HCT116 (cell line): ENCODE measurements at regions not wholly inside any gene's neighbourhood (a gene's known extent, or its start where the extent isn't known, plus 50 kb on each side); places are given as distances from the start of the nearest gene placed in this dataset.

Experiments used
- ATAC-seq: fragments of 200-7000 bp; cut with Tn5 transposase; 2 replicates; pipeline ENCODE4 v1.9.1; 2020; ENCODE audit warnings: mild to moderate bottlenecking, moderate library complexity
- BruUV-seq: library from RNA; stranded (reverse); fragments of 400-500 nt; replicated peaks from 2 replicates; lab custom pipeline; 2021; lab: Mats Ljungman, UMichigan
- CTCF ChIA-PET: fragments of 300-600 bp; sonication (Branson Sonifier 250); formaldehyde crosslinking; loops from one replicate; lab custom pipeline; 2021; ENCODE audit warnings: antibody characterized with exemption; lab: Charles Lee
- POLR2A ChIA-PET: fragments of 300-600, 350-600 bp; sonication (Branson Sonifier 250); formaldehyde crosslinking; loops from one replicate; lab custom pipeline; 2021; ENCODE audit warnings: antibody characterized with exemption; lab: Charles Lee
- RAD21 ChIA-PET, 2 experiments: fragments of 300-600 bp; sonication (Branson Sonifier 250); formaldehyde crosslinking; loops; one replicate each; lab custom pipeline; 2023; ENCODE audit warnings: low total read pairs in 2 of 2; ENCODE audit not compliant: uncharacterized antibody in 2 of 2, unreplicated experiment in 2 of 2, low non-redundant PET in 1 of 2; lab: Charles Lee
- DNase-seq: peaks from one replicate; pipeline ENCODE4 v3.0.0-alpha.2; 2010; ENCODE audit warnings: low read depth, low spot score
- H2AFZ ChIP-seq: fragments of 200-600 bp; shearing (Covaris generic), sonication (generic); 2 replicates; pipeline ENCODE4 v1.6.1; 2017; ENCODE audit warnings: low read depth, mixed run types, mixed read lengths, antibody characterized with exemption, low read length; ENCODE audit not compliant: poor library complexity, severe bottlenecking
- H3K27ac ChIP-seq: 2 replicates; pipeline ENCODE4 v1.5.1; 2012; ENCODE audit warnings: low read depth, low read length
- H3K27me3 ChIP-seq: fragments of 200-600 bp; sonication (generic); 2 replicates; pipeline ENCODE4 v1.6.1; 2016; ENCODE audit warnings: mixed run types, low read length, mixed read lengths; ENCODE audit not compliant: insufficient read depth
- H3K36me3 ChIP-seq, 2 experiments: fragments of 200-500 bp in 1 of 2; fragments of 200-600 bp in 1 of 2; sonication (Bioruptor generic) in 1 of 2; sonication (generic) in 1 of 2; 2 replicates each; pipeline versions ENCODE4 v1.5.1 to v1.6.1; 2014 to 2016; ENCODE audit warnings: low read length in 2 of 2, inconsistent platforms in 1 of 2, mixed read lengths in 1 of 2, mixed run types in 1 of 2; ENCODE audit not compliant: insufficient read depth in 2 of 2, control insufficient read depth in 1 of 2
- H3K4me1 ChIP-seq, 2 experiments: fragments of 200-600 bp in 1 of 2; sonication (generic) in 1 of 2; 2 replicates each; pipeline versions ENCODE4 v1.5.1 to v1.6.1; 2012 to 2017; ENCODE audit warnings: low read length in 2 of 2, inconsistent platforms in 1 of 2, mild to moderate bottlenecking in 1 of 2, mixed read lengths in 1 of 2, mixed run types in 1 of 2, moderate library complexity in 1 of 2; ENCODE audit not compliant: insufficient read depth in 2 of 2, control insufficient read depth in 1 of 2
- H3K4me2 ChIP-seq: fragments of 200-600 bp; sonication (generic); 2 replicates; pipeline ENCODE4 v1.6.1; 2017; ENCODE audit warnings: mixed run types, low read length, mixed read lengths
- H3K4me3 ChIP-seq, 2 experiments: fragments of 200-600 bp in 1 of 2; sonication (generic) in 1 of 2; replicated peaks in 1 of 2; 2 replicates each; pipeline ENCODE4 v1.5.1; 2011 to 2016; ENCODE audit warnings: low read length in 2 of 2, control low read depth in 1 of 2, low read depth in 1 of 2, mild to moderate bottlenecking in 1 of 2, mixed read lengths in 1 of 2, mixed run types in 1 of 2
- H3K79me2 ChIP-seq: fragments of 200-600 bp; sonication (generic); 2 replicates; pipeline ENCODE4 v1.6.1; 2017; ENCODE audit warnings: mild to moderate bottlenecking, mixed run types, low read length, moderate library complexity, mixed read lengths; ENCODE audit not compliant: insufficient read depth
- H3K9ac ChIP-seq: fragments of 200-600 bp; sonication (generic); 2 replicates; pipeline ENCODE4 v1.6.1; 2016; ENCODE audit warnings: low read length, mixed read lengths
- H3K9me2 ChIP-seq: fragments of 200-600 bp; sonication (generic), shearing (Covaris generic); 2 replicates; pipeline ENCODE4 v1.6.1; 2017; ENCODE audit warnings: mixed run types, mild to moderate bottlenecking, moderate library complexity; ENCODE audit not compliant: insufficient read depth
- H3K9me3 ChIP-seq, 2 experiments: fragments of 200-500 bp in 1 of 2; fragments of 200-600 bp in 1 of 2; sonication (Bioruptor generic) in 1 of 2; sonication (generic) in 1 of 2; 2 replicates each; pipeline ENCODE4 v1.6.1; 2014 to 2017; ENCODE audit warnings: low read length in 2 of 2, mixed read lengths in 2 of 2, inconsistent platforms in 1 of 2, low read depth in 1 of 2, mild to moderate bottlenecking in 1 of 2, mixed run types in 1 of 2, moderate library complexity in 1 of 2; ENCODE audit not compliant: control insufficient read depth in 1 of 2, insufficient read depth in 1 of 2
- H4K20me1 ChIP-seq: fragments of 200-600 bp; sonication (generic), shearing (Covaris generic); 2 replicates; pipeline ENCODE4 v1.6.1; 2017; ENCODE audit warnings: mixed run types, mild to moderate bottlenecking, moderate library complexity; ENCODE audit not compliant: insufficient read depth
- CBX3 ChIP-seq: IDR thresholded peaks from 2 replicates; pipeline ENCODE4 v1.6.1; 2012; ENCODE audit warnings: low read depth
- EGR1 ChIP-seq: IDR thresholded peaks from 2 replicates; pipeline ENCODE4 v1.6.1; 2012; ENCODE audit warnings: low read depth
- ELF1 ChIP-seq: IDR thresholded peaks from 2 replicates; pipeline ENCODE4 v1.6.1; 2012; ENCODE audit warnings: low read depth, borderline replicate concordance
- EZH2phosphoT487 ChIP-seq: fragments of 200-600 bp; IDR thresholded peaks from 2 replicates; pipeline ENCODE4 v1.6.1; 2018; ENCODE audit warnings: antibody characterized with exemption, borderline replicate concordance
- POLR2A ChIP-seq: IDR thresholded peaks from 2 replicates; pipeline ENCODE4 v1.7.0; 2011; ENCODE audit warnings: borderline replicate concordance; ENCODE audit not compliant: insufficient read depth, insufficient read length; ENCODE audit errors: extremely low read depth
- SIN3A ChIP-seq: IDR thresholded peaks from 2 replicates; pipeline ENCODE4 v1.6.1; 2012; ENCODE audit warnings: low read depth
- TCF7L2 ChIP-seq: IDR thresholded peaks from 2 replicates; pipeline ENCODE4 v1.7.0; 2011; ENCODE audit warnings: borderline replicate concordance, inconsistent platforms; ENCODE audit not compliant: insufficient read depth, insufficient read length; ENCODE audit errors: extremely low read depth
- YY1 ChIP-seq: IDR thresholded peaks from 2 replicates; pipeline ENCODE4 v1.6.1; 2011; ENCODE audit warnings: low read length, low read depth, moderate library complexity, mild to moderate bottlenecking; ENCODE audit not compliant: insufficient replicate concordance; ENCODE audit errors: extremely low read depth
- ZNF274 ChIP-seq: fragments of 200-500 bp; sonication (Bioruptor generic); IDR thresholded peaks from 2 replicates; pipeline ENCODE4 v1.6.1; 2014; ENCODE audit warnings: mild to moderate bottlenecking, low read depth, low read length, inconsistent platforms
- intact Hi-C: fragments of 100-400 bp; cut with micrococcal nuclease; formaldehyde crosslinking; loops from 2 replicates; pipeline ENCODE4 v1.10.0; 2022
- TF ChIP-seq, protein P1 (sequence below): IDR thresholded peaks from 2 replicates; pipeline ENCODE4 v1.6.1; 2012
- TF ChIP-seq, protein P2 (sequence below): IDR thresholded peaks from 2 replicates; pipeline ENCODE4 v1.6.1; 2012; ENCODE audit warnings: low read depth

DNA sequence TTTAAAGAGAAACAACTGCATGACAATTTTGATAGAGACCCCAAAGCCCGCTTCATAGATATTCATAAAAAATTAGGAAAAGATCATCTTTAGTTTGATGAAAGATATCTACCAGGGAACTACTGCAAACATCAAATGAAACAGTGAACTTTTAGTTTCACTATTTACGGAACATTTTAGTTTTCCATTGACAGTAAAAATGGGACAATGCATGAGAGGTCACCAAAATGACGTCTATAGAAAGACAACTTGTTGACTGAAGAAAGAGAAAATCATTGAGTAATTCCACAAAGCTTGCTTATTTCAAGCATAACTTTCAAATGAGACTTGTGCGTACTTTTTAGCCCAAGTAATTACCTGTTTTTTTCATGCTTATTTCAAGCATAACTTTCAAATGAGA, 411.4 kb downstream of the HLX start:
- RAD21 ChIA-PET: no interaction called here
- POLR2A ChIA-PET: no interaction called here
- Histone ChIP-seq H2AFZ (no peak overlapping the region), H3K4me1 (no peaks in the 10 kb centered on the region), H3K9me2 (no peaks in the 10 kb centered on the region), H3K9me3 (no peaks in the 10 kb centered on the region), H3K4me3 (no peak overlapping the region), H3K27me3 (no peaks in the 10 kb centered on the region), H3K27ac (no peak overlapping the region)
- no TSS peak for BruUV-seq
- no peak for DNase-seq
- CTCF ChIA-PET: no interaction called here
- TF ChIP-seq EZH2phosphoT487: no peak
- TF ChIP-seq, protein P1, sequence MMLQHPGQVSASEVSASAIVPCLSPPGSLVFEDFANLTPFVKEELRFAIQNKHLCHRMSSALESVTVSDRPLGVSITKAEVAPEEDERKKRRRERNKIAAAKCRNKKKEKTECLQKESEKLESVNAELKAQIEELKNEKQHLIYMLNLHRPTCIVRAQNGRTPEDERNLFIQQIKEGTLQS: no peak
- TF ChIP-seq TCF7L2: no peak
- no peak for TF ChIP-seq ELF1
- no peak for TF ChIP-seq EGR1
- no peak for TF ChIP-seq SIN3A
- no peak for TF ChIP-seq YY1
- TF ChIP-seq POLR2A: no peak
- TF ChIP-seq ZNF274: no peak
- TF ChIP-seq, protein P2, sequence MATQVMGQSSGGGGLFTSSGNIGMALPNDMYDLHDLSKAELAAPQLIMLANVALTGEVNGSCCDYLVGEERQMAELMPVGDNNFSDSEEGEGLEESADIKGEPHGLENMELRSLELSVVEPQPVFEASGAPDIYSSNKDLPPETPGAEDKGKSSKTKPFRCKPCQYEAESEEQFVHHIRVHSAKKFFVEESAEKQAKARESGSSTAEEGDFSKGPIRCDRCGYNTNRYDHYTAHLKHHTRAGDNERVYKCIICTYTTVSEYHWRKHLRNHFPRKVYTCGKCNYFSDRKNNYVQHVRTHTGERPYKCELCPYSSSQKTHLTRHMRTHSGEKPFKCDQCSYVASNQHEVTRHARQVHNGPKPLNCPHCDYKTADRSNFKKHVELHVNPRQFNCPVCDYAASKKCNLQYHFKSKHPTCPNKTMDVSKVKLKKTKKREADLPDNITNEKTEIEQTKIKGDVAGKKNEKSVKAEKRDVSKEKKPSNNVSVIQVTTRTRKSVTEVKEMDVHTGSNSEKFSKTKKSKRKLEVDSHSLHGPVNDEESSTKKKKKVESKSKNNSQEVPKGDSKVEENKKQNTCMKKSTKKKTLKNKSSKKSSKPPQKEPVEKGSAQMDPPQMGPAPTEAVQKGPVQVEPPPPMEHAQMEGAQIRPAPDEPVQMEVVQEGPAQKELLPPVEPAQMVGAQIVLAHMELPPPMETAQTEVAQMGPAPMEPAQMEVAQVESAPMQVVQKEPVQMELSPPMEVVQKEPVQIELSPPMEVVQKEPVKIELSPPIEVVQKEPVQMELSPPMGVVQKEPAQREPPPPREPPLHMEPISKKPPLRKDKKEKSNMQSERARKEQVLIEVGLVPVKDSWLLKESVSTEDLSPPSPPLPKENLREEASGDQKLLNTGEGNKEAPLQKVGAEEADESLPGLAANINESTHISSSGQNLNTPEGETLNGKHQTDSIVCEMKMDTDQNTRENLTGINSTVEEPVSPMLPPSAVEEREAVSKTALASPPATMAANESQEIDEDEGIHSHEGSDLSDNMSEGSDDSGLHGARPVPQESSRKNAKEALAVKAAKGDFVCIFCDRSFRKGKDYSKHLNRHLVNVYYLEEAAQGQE: no peak
- TF ChIP-seq CBX3: no peak
- TF ChIP-seq, all 23 proteins: peak for 0
- Histone ChIP-seq H3K79me2 (no peaks in the 10 kb centered on the region), H4K20me1 (no peaks in the 10 kb centered on the region), H3K4me2 (no peak overlapping the region), H3K9ac (no peak overlapping the region), H3K36me3 (no peaks in the 10 kb centered on the region)
- no peak for ATAC-seq
- intact Hi-C loops: no loop called here
